ENCODE measurements at regions not wholly inside any gene's neighbourhood (a gene's known extent, or its start where the extent isn't known, plus 50 kb on each side); places are given as distances from the start of the nearest gene placed in this dataset.

GRCh38 chr2:38129481-38129880, 53.5 kb upstream of the CYP1B1 start:
- intact Hi-C loops (cut with DNase I) = no loop called here
- ATAC-seq = peak; percentile 33
- no peak for DNase-seq (ENCODE audit: low spot score)

- intact Hi-C loops (cut with DNase I) = no loop called here
- DNase-seq (ENCODE audit: low spot score) (no peak), ATAC-seq (peak; percentile 90)
Measured at GRCh38 chr2:38128653-38129052, 52.7 kb upstream of the CYP1B1 start.

- intact Hi-C loops (cut with DNase I) = no loop called here
- ATAC-seq = no peak
Measured at GRCh38 chr2:38127277-38127676, 51.3 kb upstream of the CYP1B1 start.

GRCh38 chr2:38125842-38126241, 49.9 kb upstream of the CYP1B1 start:
- ATAC-seq (no peak), DNase-seq (ENCODE audit: low spot score) (no peak)
- intact Hi-C loops (cut with DNase I) = no loop called here

More at GRCh38 chr2:38127277-38127676, 51.3 kb upstream of the CYP1B1 start:
- DNase-seq (ENCODE audit: low spot score) = no peak
